Spleen (tissue), 11 donors: ENCODE measurements at regions not wholly inside any gene's neighbourhood (a gene's known extent, or its start where the extent isn't known, plus 50 kb on each side); places are given as distances from the start of the nearest gene placed in this dataset.

Experiments used
- DNase-seq: peaks from one replicate; pipeline ENCODE4 v3.0.0-alpha.2; 2020
- H3K27ac ChIP-seq, 8 donors: fragments of 200-600 bp; sonication (generic) in 7 of 8; 1 replicate in 4 of 8; 2 replicates in 4 of 8; pipeline versions ENCODE4 v1.5.0 to v1.8.0; 2016 to 2021; ENCODE audit warnings: inconsistent platforms in 4 of 8, mild to moderate bottlenecking in 4 of 8, moderate library complexity in 1 of 8
- H3K27me3 ChIP-seq, 7 donors: fragments of 200-600 bp; sonication (generic) in 6 of 7; replicated peaks in 1 of 7; 1 replicate in 4 of 7; 2 replicates in 3 of 7; pipeline versions ENCODE4 v1.5.0 to v1.8.0; 2016 to 2021; ENCODE audit warnings: inconsistent platforms in 3 of 7, mild to moderate bottlenecking in 1 of 7
- H3K36me3 ChIP-seq, 6 donors: fragments of 200-600 bp; sonication (generic) in 5 of 6; 1 replicate in 4 of 6; 2 replicates in 2 of 6; pipeline versions ENCODE4 v1.5.0 to v1.8.0; 2016 to 2021; ENCODE audit warnings: inconsistent platforms in 2 of 6
- H3K4me1 ChIP-seq, 6 donors: fragments of 200-600 bp; sonication (generic) in 5 of 6; 1 replicate in 3 of 6; 2 replicates in 3 of 6; pipeline versions ENCODE4 v1.5.0 to v1.8.0; 2016 to 2021; ENCODE audit warnings: inconsistent platforms in 3 of 6
- H3K4me3 ChIP-seq, 8 donors: fragments of 200-600 bp; sonication (generic) in 7 of 8; 1 replicate in 4 of 8; 2 replicates in 4 of 8; pipeline versions ENCODE4 v1.5.0 to v1.8.0; 2016 to 2021; ENCODE audit warnings: inconsistent platforms in 4 of 8, mild to moderate bottlenecking in 4 of 8, moderate library complexity in 2 of 8
- H3K9me3 ChIP-seq, 8 donors: fragments of 200-600 bp; sonication (generic) in 7 of 8; 1 replicate in 4 of 8; 2 replicates in 4 of 8; pipeline versions ENCODE4 v1.5.0 to v1.8.0; 2016 to 2021; ENCODE audit warnings: inconsistent platforms in 4 of 8
- POLR2A ChIP-seq, 3 donors: fragments of 450-650 bp; IDR thresholded peaks; one replicate each; pipeline ENCODE4 v1.5.1; 2017; ENCODE audit warnings: antibody characterized with exemption in 3 of 3, mild to moderate bottlenecking in 1 of 3
- POLR2AphosphoS5 ChIP-seq, 3 donors: sonication (generic); formaldehyde crosslinking; IDR thresholded peaks; one replicate each; pipeline ENCODE4 v1.5.1; 2017; ENCODE audit warnings: antibody characterized with exemption in 3 of 3
- WGBS, 5 donors: extraction: QIAGEN DNeasy Blood & Tissue Kit in 3 of 5; methylation state at CpG; one replicate each; pipeline versions ENCODE4 v1.1.5 to v1.1.7; 2013 to 2018; 5-methylcytosine and 5-hydroxymethylcytosine counted together
- intact Hi-C: fragments of 100-400 bp; cut with DNase I; formaldehyde crosslinking; loops from one replicate; pipeline ENCODE4 v1.15.0; 2023; ENCODE audit warnings: low total_unique reads
- TF ChIP-seq, protein P1 (sequence below), 11 experiments: fragments of 200-600 bp in 7 of 11; fragments of 450-650 bp in 4 of 11; sonication (generic) in 4 of 11; IDR thresholded peaks in 8 of 11; conservative IDR thresholded peaks in 3 of 11; 1 replicate in 7 of 11; 2 replicates in 4 of 11; pipeline versions ENCODE4 v1.4.0 to v1.8.0; 2016 to 2021; ENCODE audit warnings: antibody characterized with exemption in 11 of 11, inconsistent platforms in 4 of 11, mild to moderate bottlenecking in 1 of 11
- donor health status: healthy with polysubstance abuse.
- donor health status: DM: no; HTN: no; CAD: no; lungs with moderate emphysema.
- donor health status: DM: no; HTN: no; CAD: no.
- donor health status: Bipolar disorder and iron deficiency.
- donor health status: healthy.
- donor health status: DM: no; HTN: no; CAD: no.
- donor health status: DM: yes; HTN: yes; CAD: no.

DNA sequence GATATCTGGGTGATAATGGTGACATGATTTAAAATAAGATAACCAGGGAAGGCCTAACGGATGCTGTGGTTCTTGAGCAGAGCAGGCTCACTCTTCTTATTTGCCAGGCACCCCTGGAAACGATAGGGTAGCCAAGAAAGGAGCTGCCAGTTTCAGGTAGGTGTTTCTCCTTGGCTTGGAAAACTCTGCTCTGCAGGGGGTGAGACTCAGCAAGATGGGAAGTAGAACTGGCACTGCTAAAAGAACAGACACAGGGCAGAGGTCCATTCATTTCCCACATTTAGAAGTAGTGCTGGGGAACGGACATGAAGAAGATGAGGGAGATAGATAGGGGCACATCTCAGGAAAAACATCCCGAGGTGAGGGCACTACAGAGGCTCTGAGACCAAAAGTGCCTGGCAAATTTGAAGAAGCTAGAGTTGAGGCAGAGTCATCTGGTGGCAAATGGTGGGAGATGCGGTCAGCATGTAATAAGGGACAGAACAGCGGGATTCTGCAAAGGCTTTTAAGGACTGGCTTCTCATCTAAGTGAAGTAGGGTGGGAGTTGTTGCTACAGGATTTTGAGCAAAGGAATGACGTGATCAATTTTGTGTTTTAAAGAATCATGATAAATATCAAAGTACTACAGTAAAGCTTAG is 323.4 kb upstream of the PLSCR5 start:
- no peak overlapping the region for H3K4me3 ChIP-seq
- H3K27ac ChIP-seq, result no peak overlapping the region
- intact Hi-C loops, result no loop called here
- H3K36me3 ChIP-seq, result no peaks in the 10 kb centered on the region
- TF ChIP-seq, protein P1, sequence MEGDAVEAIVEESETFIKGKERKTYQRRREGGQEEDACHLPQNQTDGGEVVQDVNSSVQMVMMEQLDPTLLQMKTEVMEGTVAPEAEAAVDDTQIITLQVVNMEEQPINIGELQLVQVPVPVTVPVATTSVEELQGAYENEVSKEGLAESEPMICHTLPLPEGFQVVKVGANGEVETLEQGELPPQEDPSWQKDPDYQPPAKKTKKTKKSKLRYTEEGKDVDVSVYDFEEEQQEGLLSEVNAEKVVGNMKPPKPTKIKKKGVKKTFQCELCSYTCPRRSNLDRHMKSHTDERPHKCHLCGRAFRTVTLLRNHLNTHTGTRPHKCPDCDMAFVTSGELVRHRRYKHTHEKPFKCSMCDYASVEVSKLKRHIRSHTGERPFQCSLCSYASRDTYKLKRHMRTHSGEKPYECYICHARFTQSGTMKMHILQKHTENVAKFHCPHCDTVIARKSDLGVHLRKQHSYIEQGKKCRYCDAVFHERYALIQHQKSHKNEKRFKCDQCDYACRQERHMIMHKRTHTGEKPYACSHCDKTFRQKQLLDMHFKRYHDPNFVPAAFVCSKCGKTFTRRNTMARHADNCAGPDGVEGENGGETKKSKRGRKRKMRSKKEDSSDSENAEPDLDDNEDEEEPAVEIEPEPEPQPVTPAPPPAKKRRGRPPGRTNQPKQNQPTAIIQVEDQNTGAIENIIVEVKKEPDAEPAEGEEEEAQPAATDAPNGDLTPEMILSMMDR (IDR thresholded peaks at IDR 0.05 in 8 of 11, conservative IDR thresholded peaks at IDR 0.05 in 3 of 11), result no peak
- no peak for TF ChIP-seq POLR2AphosphoS5 (IDR thresholded peaks at IDR 0.05)
- no peak for TF ChIP-seq POLR2A (IDR thresholded peaks at IDR 0.05)
- WGBS, 5 donors, result 65 to 77% (median 71%) methylated on average over 7 of the region's 7 CpGs
- no peaks in the 10 kb centered on the region for H3K9me3 ChIP-seq
- no peaks in the 10 kb centered on the region for H3K27me3 ChIP-seq
- H3K4me1 ChIP-seq, result no peaks in the 10 kb centered on the region
- no peak for DNase-seq

DNA sequence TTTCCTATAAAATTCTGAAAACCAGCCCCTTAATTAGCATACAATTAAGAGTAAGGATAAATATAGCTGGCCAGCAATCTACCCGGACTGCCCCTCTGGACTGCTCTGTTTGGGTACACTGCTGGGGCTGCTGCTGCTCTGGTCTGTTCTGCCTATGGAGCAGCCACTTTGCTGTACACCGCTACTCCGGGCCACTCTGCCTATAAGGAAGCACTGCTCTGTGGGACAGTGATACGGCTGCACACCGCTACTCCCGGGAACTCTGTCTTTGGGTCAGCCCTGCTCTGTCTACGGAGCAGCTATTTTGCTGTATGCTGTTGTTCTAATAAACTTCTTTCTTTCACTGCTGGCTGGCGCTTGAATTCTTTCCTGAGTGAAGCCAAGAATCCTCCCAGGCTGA is 316.5 kb upstream of the PLSCR5 start:
- H3K4me1 ChIP-seq, result no peaks in the 10 kb centered on the region
- 87 to 93% (median 92%) methylated on average over 8 of the region's 8 CpGs for WGBS, 5 donors
- no peak overlapping the region for H3K4me3 ChIP-seq
- peaks cover 0 to 20% (median 3%) of the 10 kb centered on the region in 8 donors for H3K9me3 ChIP-seq
- no peak overlapping the region for H3K27ac ChIP-seq
- intact Hi-C loops, result no loop called here
- no peak for TF ChIP-seq POLR2AphosphoS5 (IDR thresholded peaks at IDR 0.05)
- TF ChIP-seq, protein P1 (IDR thresholded peaks at IDR 0.05 in 8 of 11, conservative IDR thresholded peaks at IDR 0.05 in 3 of 11), result no peak
- TF ChIP-seq POLR2A (IDR thresholded peaks at IDR 0.05), result no peak
- H3K27me3 ChIP-seq, result no peaks in the 10 kb centered on the region
- no peaks in the 10 kb centered on the region for H3K36me3 ChIP-seq
- no peak for DNase-seq

DNA sequence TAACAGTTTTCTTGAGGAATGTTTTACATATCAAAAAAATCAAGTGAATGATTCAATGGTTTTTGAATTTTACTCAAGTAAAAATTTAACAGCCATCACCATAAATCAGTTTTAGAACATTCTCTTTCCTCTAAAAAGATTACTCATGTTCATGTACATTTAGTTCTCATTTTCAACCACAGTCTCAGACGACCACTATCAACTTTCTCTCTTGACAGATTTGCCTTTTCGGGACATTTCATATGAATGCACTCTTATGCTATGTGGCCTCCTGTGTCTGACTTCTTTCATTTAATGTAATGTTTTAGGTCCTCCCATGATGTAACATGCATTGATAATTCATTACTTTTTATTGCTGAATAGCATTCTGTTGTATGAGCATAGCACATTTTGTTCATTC is 309.3 kb upstream of the PLSCR5 start:
- WGBS, 5 donors, result 49 to 77% (median 65%) methylated on average over 2 of the region's 2 CpGs
- Histone ChIP-seq H3K9me3 (peaks cover 0 to 20% (median 3%) of the 10 kb centered on the region in 8 donors), H3K27me3 (no peaks in the 10 kb centered on the region), H3K4me1 (no peaks in the 10 kb centered on the region), H3K27ac (no peak overlapping the region), H3K36me3 (no peaks in the 10 kb centered on the region), H3K4me3 (no peak overlapping the region)
- TF ChIP-seq, protein P1 (IDR thresholded peaks at IDR 0.05 in 8 of 11, conservative IDR thresholded peaks at IDR 0.05 in 3 of 11), result no peak
- TF ChIP-seq POLR2A (IDR thresholded peaks at IDR 0.05) (no peak), POLR2AphosphoS5 (IDR thresholded peaks at IDR 0.05) (no peak)
- no peak for DNase-seq
- intact Hi-C loops, result no loop called here

DNA sequence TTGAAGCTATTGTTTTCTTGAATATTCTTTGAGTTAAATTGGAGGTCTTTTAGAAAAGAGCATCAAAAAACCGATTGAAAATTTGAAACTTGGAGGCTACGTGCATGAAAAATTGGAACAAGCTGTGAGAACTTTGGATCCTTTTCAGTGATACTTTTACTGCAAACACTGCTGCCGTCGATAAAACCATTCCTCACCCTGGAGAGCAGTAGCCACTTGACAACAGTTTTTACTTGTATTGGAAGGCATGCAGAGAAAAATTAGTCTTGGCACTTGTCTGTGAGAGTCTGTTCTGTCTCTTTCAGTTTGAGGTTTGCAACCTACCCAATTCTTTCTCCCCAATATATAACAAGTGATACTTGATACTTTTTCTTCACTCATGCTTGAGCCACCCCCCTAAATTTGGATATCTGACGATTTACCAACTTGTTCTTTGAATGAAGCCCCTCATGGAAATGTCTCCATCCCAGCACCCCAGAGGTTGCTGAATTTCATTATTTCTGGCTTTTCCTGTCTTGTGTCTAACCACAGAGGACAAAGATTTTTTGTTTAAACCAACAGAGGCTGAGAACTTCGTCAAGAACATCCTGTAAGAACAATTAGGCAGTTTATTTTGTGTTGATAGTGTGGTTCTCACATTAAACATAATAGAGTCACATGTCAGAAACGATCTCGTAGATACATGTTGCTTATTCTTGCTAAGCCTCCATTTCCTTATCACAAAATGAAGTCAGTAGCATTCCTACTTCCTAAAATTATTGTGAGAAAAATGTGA is 307.3 kb upstream of the PLSCR5 start:
- 47 to 58% (median 54%) methylated on average over 8 of the region's 8 CpGs for WGBS, 5 donors
- Histone ChIP-seq H3K4me3 (no peak overlapping the region), H3K36me3 (no peaks in the 10 kb centered on the region), H3K9me3 (peaks cover 0 to 8% (median 0%) of the 10 kb centered on the region in 8 donors), H3K27me3 (no peaks in the 10 kb centered on the region), H3K4me1 (no peaks in the 10 kb centered on the region), H3K27ac (no peak overlapping the region)
- intact Hi-C loops, result no loop called here
- TF ChIP-seq, protein P1 (IDR thresholded peaks at IDR 0.05 in 8 of 11, conservative IDR thresholded peaks at IDR 0.05 in 3 of 11), result no peak
- TF ChIP-seq POLR2AphosphoS5 (IDR thresholded peaks at IDR 0.05), result no peak
- TF ChIP-seq POLR2A (IDR thresholded peaks at IDR 0.05), result no peak
- no peak for DNase-seq
